ENCODE measurements at regions not wholly inside any gene's neighbourhood (a gene's known extent, or its start where the extent isn't known, plus 50 kb on each side); places are given as distances from the start of the nearest gene placed in this dataset.
A peak's percentile ranks its signal among the peaks of the same experiment; 100 is the strongest.

GRCh38 chr9:14366076-14366475 is 52.1 kb upstream of the NFIB start:
- H3K36me3 ChIP-seq (ENCODE audit: control insufficient read depth in 5 of 5, insufficient read depth in 5 of 5, low read length in 5 of 5) = no peaks in the 10 kb centered on the region
- H3K27me3 ChIP-seq (ENCODE audit: control insufficient read depth in 5 of 5, insufficient read depth in 4 of 5, low read length in 5 of 5) = no peaks in the 10 kb centered on the region
- no peak overlapping the region for H3K4me3 ChIP-seq (ENCODE audit: low read depth in 1 of 5, low read length in 5 of 5)
- H3K9ac ChIP-seq (ENCODE audit: low read length in 5 of 5) = peak overlapping the region in 1 of 5 donors; percentile 56
- H3K9me3 ChIP-seq (ENCODE audit: control insufficient read depth in 5 of 5, low read length in 5 of 5) = no peaks in the 10 kb centered on the region
- H3K27ac ChIP-seq (ENCODE audit: low read depth, low read length) = peak overlapping the region; percentile 69
- peaks cover 0 to 29% (median 10%) of the 10 kb centered on the region in 5 donors for H3K4me1 ChIP-seq (ENCODE audit: control insufficient read depth in 5 of 5, insufficient read depth in 5 of 5, low read length in 5 of 5)

- Histone ChIP-seq H3K4me3 (ENCODE audit: low read depth in 1 of 5, low read length in 5 of 5) (no peak overlapping the region), H3K27me3 (ENCODE audit: control insufficient read depth in 5 of 5, insufficient read depth in 4 of 5, low read length in 5 of 5) (no peaks in the 10 kb centered on the region), H3K4me1 (ENCODE audit: control insufficient read depth in 5 of 5, insufficient read depth in 5 of 5, low read length in 5 of 5) (peaks cover 0 to 29% (median 10%) of the 10 kb centered on the region in 5 donors), H3K9me3 (ENCODE audit: control insufficient read depth in 5 of 5, low read length in 5 of 5) (no peaks in the 10 kb centered on the region), H3K27ac (ENCODE audit: low read depth, low read length) (peak overlapping the region; percentile 69), H3K36me3 (ENCODE audit: control insufficient read depth in 5 of 5, insufficient read depth in 5 of 5, low read length in 5 of 5) (no peaks in the 10 kb centered on the region), H3K9ac (ENCODE audit: low read length in 5 of 5) (no peak overlapping the region)
Measured at GRCh38 chr9:14365670-14366069, 51.7 kb upstream of the NFIB start.

Measured in subcutaneous abdominal adipose tissue (tissue), 5 donors.